Right ventricle myocardium superior (tissue), 1 donor: ENCODE measurements at regions not wholly inside any gene's neighbourhood (a gene's known extent, or its start where the extent isn't known, plus 50 kb on each side); places are given as distances from the start of the nearest gene placed in this dataset.

ENCODE experiments used
- ATAC-seq: fragments of 200-7000 bp; cut with Tn5 transposase; one replicate; pipeline ENCODE4 v1.9.1; 2020; ENCODE audit warnings: mild to moderate bottlenecking; ENCODE audit not compliant: poor library complexity
- DNase-seq: peaks from one replicate; pipeline ENCODE4 v3.0.0-alpha.2; 2020
- intact Hi-C: fragments of 100-400 bp; cut with DNase I; formaldehyde crosslinking; loops from one replicate; pipeline ENCODE4 v1.11.2; 2022
- donor health status: DM: no; HTN: yes; CAD: no; lungs with severe emphysema.

- ATAC-seq = no peak
- no peak for DNase-seq
- intact Hi-C loops = no loop called here
Measured at GRCh38 chr16:65495106-65495505, 373.2 kb upstream of the CDH11 start.

GRCh38 chr16:65494609-65495008, 372.7 kb upstream of the CDH11 start:
- intact Hi-C loops = no loop called here
- ATAC-seq = no peak
- DNase-seq = no peak

- no peak for ATAC-seq
- no peak for DNase-seq
Measured at GRCh38 chr16:65494080-65494479, 372.2 kb upstream of the CDH11 start.

GRCh38 chr16:65490286-65490685, 368.4 kb upstream of the CDH11 start:
- intact Hi-C loops = no loop called here
- DNase-seq = no peak
- no peak for ATAC-seq

More at GRCh38 chr16:65494080-65494479, 372.2 kb upstream of the CDH11 start:
- intact Hi-C loops = no loop called here

- DNase-seq (no peak), ATAC-seq (no peak)
- intact Hi-C loops = no loop called here
Measured at GRCh38 chr16:65489531-65490023, 367.7 kb upstream of the CDH11 start.

GRCh38 chr16:65487231-65487630, 365.4 kb upstream of the CDH11 start:
- intact Hi-C loops = no loop called here
- DNase-seq = no peak
- ATAC-seq = no peak

GRCh38 chr16:65481956-65482355, 360.1 kb upstream of the CDH11 start:
- intact Hi-C loops = no loop called here
- no peak for DNase-seq
- ATAC-seq = no peak

GRCh38 chr16:65480281-65481091, 358.6 kb upstream of the CDH11 start:
- ATAC-seq = no peak
- intact Hi-C loops = no loop called here
- DNase-seq = no peak

- intact Hi-C loops = no loop called here
- DNase-seq (no peak), ATAC-seq (no peak)
Measured at GRCh38 chr16:65476448-65476955, 354.6 kb upstream of the CDH11 start.

- intact Hi-C loops = no loop called here
- ATAC-seq (peak; percentile 22), DNase-seq (no peak)
Measured at GRCh38 chr16:65473699-65474098, 351.8 kb upstream of the CDH11 start.

- intact Hi-C loops = no loop called here
- ATAC-seq = no peak
Measured at GRCh38 chr16:65469116-65469515, 347.3 kb upstream of the CDH11 start.

GRCh38 chr16:65468133-65468532, 346.3 kb upstream of the CDH11 start:
- intact Hi-C loops = no loop called here
- DNase-seq = no peak
- no peak for ATAC-seq

More at GRCh38 chr16:65469116-65469515, 347.3 kb upstream of the CDH11 start:
- DNase-seq = no peak

GRCh38 chr16:65463652-65464260, 341.9 kb upstream of the CDH11 start:
- ATAC-seq (no peak), DNase-seq (no peak)
- intact Hi-C loops = no loop called here

GRCh38 chr16:65457084-65457483, 335.2 kb upstream of the CDH11 start:
- DNase-seq (no peak), ATAC-seq (no peak)
- intact Hi-C loops = no loop called here

- intact Hi-C loops = no loop called here
- ATAC-seq (no peak), DNase-seq (no peak)
Measured at GRCh38 chr16:65455761-65456160, 333.9 kb upstream of the CDH11 start.

GRCh38 chr16:65453646-65454045, 331.8 kb upstream of the CDH11 start:
- DNase-seq = no peak
- intact Hi-C loops = no loop called here
- ATAC-seq = no peak

- DNase-seq (no peak), ATAC-seq (no peak)
- intact Hi-C loops = no loop called here
Measured at GRCh38 chr16:65449526-65449925, 327.7 kb upstream of the CDH11 start.

GRCh38 chr16:65446427-65446826, 324.6 kb upstream of the CDH11 start:
- intact Hi-C loops = no loop called here
- ATAC-seq (no peak), DNase-seq (no peak)

GRCh38 chr16:65445313-65446260, 323.7 kb upstream of the CDH11 start:
- intact Hi-C loops = no loop called here
- ATAC-seq (no peak), DNase-seq (no peak)
